ENCODE measurements at regions not wholly inside any gene's neighbourhood (a gene's known extent, or its start where the extent isn't known, plus 50 kb on each side); places are given as distances from the start of the nearest gene placed in this dataset.

GRCh38 chr18:68215931-68216330 is 499.0 kb downstream of the TMX3 start:
- Histone ChIP-seq H3K27ac (no peak overlapping the region), H3K4me3 (no peak overlapping the region), H3K4me1 (no peaks in the 10 kb centered on the region), H3K36me3 (no peaks in the 10 kb centered on the region), H3K27me3 (no peaks in the 10 kb centered on the region), H3K9me3 (no peaks in the 10 kb centered on the region)
- WGBS, 2 donors = 74 to 91% methylated on average over 4 of the region's 4 CpGs
- no peak for DNase-seq (ENCODE audit: low spot score in 2 of 2)
- TF ChIP-seq CTCF (IDR thresholded peaks at IDR 0.05) (no peak), EP300 (IDR thresholded peaks at IDR 0.05) (no peak), POLR2A (IDR thresholded peaks at IDR 0.05) (no peak)

- H3K4me1 ChIP-seq = no peaks in the 10 kb centered on the region
- H3K9me3 ChIP-seq = no peaks in the 10 kb centered on the region
- H3K36me3 ChIP-seq = no peaks in the 10 kb centered on the region
- no peak overlapping the region for H3K27ac ChIP-seq
- no peak for DNase-seq (ENCODE audit: low spot score in 2 of 2)
- no peak for TF ChIP-seq EP300 (IDR thresholded peaks at IDR 0.05)
- TF ChIP-seq CTCF (IDR thresholded peaks at IDR 0.05) = no peak
- TF ChIP-seq POLR2A (IDR thresholded peaks at IDR 0.05) = no peak
- H3K27me3 ChIP-seq = no peaks in the 10 kb centered on the region
- WGBS, 2 donors = 78% methylated on average over 5 of the region's 5 CpGs
- no peak overlapping the region for H3K4me3 ChIP-seq
Measured at GRCh38 chr18:68186039-68186438, 528.9 kb downstream of the TMX3 start.

- WGBS, 2 donors = 51 to 67% methylated on average over 2 of the region's 2 CpGs
- no peak for TF ChIP-seq EP300 (IDR thresholded peaks at IDR 0.05)
- no peak for TF ChIP-seq POLR2A (IDR thresholded peaks at IDR 0.05)
Measured at GRCh38 chr18:68181956-68182355, 533.0 kb downstream of the TMX3 start.

GRCh38 chr18:68179811-68180210 is 535.1 kb downstream of the TMX3 start:
- WGBS, 2 donors = 83 to 88% methylated on average over 2 of the region's 2 CpGs
- no peaks in the 10 kb centered on the region for H3K36me3 ChIP-seq
- H3K27ac ChIP-seq = no peak overlapping the region

More at GRCh38 chr18:68181956-68182355, 533.0 kb downstream of the TMX3 start:
- Histone ChIP-seq H3K4me1 (no peaks in the 10 kb centered on the region), H3K36me3 (no peaks in the 10 kb centered on the region), H3K9me3 (no peaks in the 10 kb centered on the region), H3K27ac (no peak overlapping the region), H3K4me3 (no peak overlapping the region), H3K27me3 (no peaks in the 10 kb centered on the region)
- no peak for DNase-seq (ENCODE audit: low spot score in 2 of 2)

GRCh38 chr18:68178921-68179320 is 536.0 kb downstream of the TMX3 start:
- peaks cover 0 to 3% (median 0%) of the 10 kb centered on the region in 4 donors for H3K9me3 ChIP-seq
- H3K36me3 ChIP-seq = no peaks in the 10 kb centered on the region
- H3K4me3 ChIP-seq = no peak overlapping the region
- DNase-seq (ENCODE audit: low spot score in 2 of 2) = no peak
- H3K27ac ChIP-seq = no peak overlapping the region
- no peaks in the 10 kb centered on the region for H3K27me3 ChIP-seq
- 71 to 89% methylated on average over 1 of the region's 1 CpG for WGBS, 2 donors
- no peaks in the 10 kb centered on the region for H3K4me1 ChIP-seq
- no peak for TF ChIP-seq POLR2A (IDR thresholded peaks at IDR 0.05)
- TF ChIP-seq EP300 (IDR thresholded peaks at IDR 0.05) = no peak
- no peak for TF ChIP-seq CTCF (IDR thresholded peaks at IDR 0.05)

More at GRCh38 chr18:68179811-68180210, 535.1 kb downstream of the TMX3 start:
- H3K9me3 ChIP-seq = peaks cover 0 to 3% (median 0%) of the 10 kb centered on the region in 4 donors
- DNase-seq (ENCODE audit: low spot score in 2 of 2) = no peak
- no peaks in the 10 kb centered on the region for H3K27me3 ChIP-seq
- H3K4me3 ChIP-seq = no peak overlapping the region
- no peak for TF ChIP-seq POLR2A (IDR thresholded peaks at IDR 0.05)
- TF ChIP-seq EP300 (IDR thresholded peaks at IDR 0.05) = no peak
- no peak for TF ChIP-seq CTCF (IDR thresholded peaks at IDR 0.05)
- no peaks in the 10 kb centered on the region for H3K4me1 ChIP-seq
